ENCODE measurements at regions not wholly inside any gene's neighbourhood (a gene's known extent, or its start where the extent isn't known, plus 50 kb on each side); places are given as distances from the start of the nearest gene placed in this dataset.
A peak's percentile ranks its signal among the peaks of the same experiment; 100 is the strongest.
"Not testable (repeated sequence)": the region's sequence is repeated elsewhere in the genome, so short reads cannot be mapped to it uniquely, and the experiment has no call there.

DNA sequence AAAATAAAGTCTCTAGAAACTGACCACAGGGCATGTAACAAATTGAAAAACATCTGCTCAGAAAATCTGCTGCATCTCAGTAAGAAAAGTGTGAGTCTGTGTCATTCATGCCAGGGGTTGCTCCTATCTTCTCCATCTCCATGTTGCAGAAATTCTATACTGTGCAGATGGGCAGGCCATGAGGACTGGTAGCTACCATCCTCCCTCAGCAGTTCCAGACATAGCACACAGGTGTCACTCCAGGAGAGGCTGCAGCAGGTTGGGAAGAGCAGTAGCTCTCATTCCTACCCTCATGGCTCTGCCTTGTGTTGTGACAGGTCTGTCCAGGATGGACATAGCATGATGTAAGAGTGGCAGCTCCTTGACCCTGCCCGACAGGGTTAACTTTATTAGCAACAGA lies 173.4 kb downstream of the NDUFS4 start:
- no peak for DNase-seq (ENCODE audit: low read depth, low spot score)
- no peak overlapping the region for H3K4me3 ChIP-seq (ENCODE audit: low read depth, low read length)
- POLR2A ChIA-PET: no interaction called here
- TF ChIP-seq, protein P1, sequence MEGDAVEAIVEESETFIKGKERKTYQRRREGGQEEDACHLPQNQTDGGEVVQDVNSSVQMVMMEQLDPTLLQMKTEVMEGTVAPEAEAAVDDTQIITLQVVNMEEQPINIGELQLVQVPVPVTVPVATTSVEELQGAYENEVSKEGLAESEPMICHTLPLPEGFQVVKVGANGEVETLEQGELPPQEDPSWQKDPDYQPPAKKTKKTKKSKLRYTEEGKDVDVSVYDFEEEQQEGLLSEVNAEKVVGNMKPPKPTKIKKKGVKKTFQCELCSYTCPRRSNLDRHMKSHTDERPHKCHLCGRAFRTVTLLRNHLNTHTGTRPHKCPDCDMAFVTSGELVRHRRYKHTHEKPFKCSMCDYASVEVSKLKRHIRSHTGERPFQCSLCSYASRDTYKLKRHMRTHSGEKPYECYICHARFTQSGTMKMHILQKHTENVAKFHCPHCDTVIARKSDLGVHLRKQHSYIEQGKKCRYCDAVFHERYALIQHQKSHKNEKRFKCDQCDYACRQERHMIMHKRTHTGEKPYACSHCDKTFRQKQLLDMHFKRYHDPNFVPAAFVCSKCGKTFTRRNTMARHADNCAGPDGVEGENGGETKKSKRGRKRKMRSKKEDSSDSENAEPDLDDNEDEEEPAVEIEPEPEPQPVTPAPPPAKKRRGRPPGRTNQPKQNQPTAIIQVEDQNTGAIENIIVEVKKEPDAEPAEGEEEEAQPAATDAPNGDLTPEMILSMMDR (IDR thresholded peaks at IDR 0.05; ENCODE audit: insufficient read depth, low read length, missing control alignments): no peak
- CTCF ChIA-PET: no interaction called here

DNA sequence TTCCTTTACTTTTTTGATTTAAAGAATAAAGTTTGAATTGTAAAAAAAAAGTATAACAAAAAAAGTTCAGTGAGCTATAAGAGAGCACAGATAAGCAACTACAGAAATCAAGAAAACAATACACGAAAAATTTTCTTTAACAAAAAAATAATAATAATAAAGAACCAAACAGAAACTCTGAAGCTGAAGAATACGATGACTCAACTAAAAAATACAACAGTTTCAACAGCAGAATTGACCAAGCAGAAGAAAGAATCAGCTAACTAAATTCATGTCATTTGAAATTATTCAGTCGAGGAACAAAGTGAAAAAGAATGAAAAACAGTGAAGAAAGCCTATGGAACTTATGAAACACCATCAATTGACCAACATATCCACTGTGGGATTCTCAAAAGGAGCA lies 177.7 kb downstream of the NDUFS4 start:
- ChIA-PET CTCF (no interaction called here), POLR2A (no interaction called here)
- TF ChIP-seq, protein P1 (IDR thresholded peaks at IDR 0.05; ENCODE audit: insufficient read depth, low read length, missing control alignments): no peak
- DNase-seq (ENCODE audit: low read depth, low spot score): no peak
- H3K4me3 ChIP-seq (ENCODE audit: low read depth, low read length): no peak overlapping the region

DNA sequence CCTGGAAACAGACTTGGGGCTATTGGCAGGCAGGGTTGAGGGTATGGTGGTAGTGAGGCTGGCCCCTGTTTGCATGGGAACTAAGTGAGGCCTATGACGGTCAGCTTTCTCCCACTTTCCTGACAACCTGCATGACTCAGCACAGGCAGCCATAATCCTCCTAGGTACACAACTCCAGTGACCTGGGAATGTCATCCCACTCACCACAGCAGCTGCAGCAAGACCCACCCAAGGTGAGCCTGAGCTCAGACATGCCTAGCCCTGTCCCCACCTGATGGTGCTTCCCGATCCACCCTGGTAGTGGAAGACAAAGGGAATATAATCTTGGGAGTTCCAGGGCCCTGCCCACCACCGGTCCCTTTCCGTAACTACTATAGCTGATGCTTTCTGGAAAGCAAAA lies 178.7 kb downstream of the NDUFS4 start:
- ChIA-PET CTCF (no interaction called here), POLR2A (no interaction called here)
- H3K4me3 ChIP-seq (ENCODE audit: low read depth, low read length): no peak overlapping the region
- TF ChIP-seq, protein P1 (IDR thresholded peaks at IDR 0.05; ENCODE audit: insufficient read depth, low read length, missing control alignments): no peak
- no peak for DNase-seq (ENCODE audit: low read depth, low spot score)

DNA sequence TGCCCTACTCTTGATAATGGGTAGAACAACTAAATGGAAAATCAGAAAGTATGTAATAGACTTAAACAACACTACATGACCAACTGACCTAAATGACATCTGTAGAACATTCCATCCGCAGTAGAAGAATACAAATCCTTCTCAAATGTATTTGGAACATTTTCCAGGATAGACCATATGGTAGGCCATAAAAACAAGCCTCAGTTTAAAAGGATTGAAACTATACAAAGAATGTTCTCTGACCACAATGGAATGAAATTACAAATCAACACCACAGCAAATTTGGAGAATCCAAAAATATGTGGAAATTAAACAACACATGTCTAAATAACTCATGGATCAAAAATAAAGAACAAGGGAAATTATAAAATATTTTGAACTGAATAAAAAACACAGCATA lies 189.2 kb downstream of the NDUFS4 start:
- no peak overlapping the region for H3K4me3 ChIP-seq (ENCODE audit: low read depth, low read length)
- ChIA-PET POLR2A (no interaction called here), CTCF (interaction anchor here (1.0 kb wide), 1 partner anchor 13 kb away, joined by 3 read pairs; no protein-coding TSS in a partner anchor)
- TF ChIP-seq, protein P1 (IDR thresholded peaks at IDR 0.05; ENCODE audit: insufficient read depth, low read length, missing control alignments): no peak
- DNase-seq (ENCODE audit: low read depth, low spot score): peak; percentile 42

DNA sequence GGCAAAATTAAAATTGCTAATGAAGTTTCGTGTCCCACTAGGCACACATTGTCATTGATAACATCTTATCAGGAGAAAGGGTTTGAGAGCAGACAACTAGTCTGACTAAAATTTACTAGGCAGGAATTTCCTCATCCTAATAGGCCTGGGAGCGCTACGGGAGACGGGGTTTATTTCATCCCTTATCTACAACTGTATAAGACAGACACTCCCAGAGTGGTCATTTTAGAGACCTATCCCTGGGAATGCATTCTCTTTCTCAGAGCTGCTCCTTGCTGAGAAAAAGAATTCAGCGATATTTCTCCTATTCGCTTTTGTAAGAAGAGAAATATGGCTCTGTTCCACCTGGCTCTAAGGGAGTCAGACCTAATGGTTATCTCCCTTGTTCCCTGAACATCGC lies 191.8 kb downstream of the NDUFS4 start:
- DNase-seq (ENCODE audit: low read depth, low spot score); POLR2A ChIA-PET; CTCF ChIA-PET; H3K4me3 ChIP-seq (ENCODE audit: low read depth, low read length): not testable (repeated sequence)

DNA sequence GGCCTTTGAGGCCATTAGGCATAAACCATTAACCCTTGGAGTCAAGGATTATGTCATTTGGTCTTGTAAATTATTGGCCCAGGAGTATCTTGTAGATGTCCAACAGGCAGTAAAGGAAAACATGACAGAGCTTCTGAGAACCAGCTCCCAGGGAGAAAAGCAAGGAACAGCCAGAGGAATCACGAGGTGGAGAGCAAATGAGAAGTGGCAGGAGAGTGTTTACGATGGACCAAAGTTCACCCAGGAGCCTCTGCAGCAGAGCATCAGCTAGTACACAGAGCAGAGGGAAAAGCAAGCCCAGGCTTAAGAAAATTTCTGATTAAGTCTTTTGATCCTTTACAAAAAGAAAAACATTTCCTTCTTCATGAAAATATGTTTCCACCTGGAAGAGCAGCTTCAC lies 206.2 kb downstream of the NDUFS4 start:
- CTCF ChIA-PET: no interaction called here
- POLR2A ChIA-PET: no interaction called here
- TF ChIP-seq, protein P1 (IDR thresholded peaks at IDR 0.05; ENCODE audit: insufficient read depth, low read length, missing control alignments): no peak
- H3K4me3 ChIP-seq (ENCODE audit: low read depth, low read length): no peak overlapping the region
- no peak for DNase-seq (ENCODE audit: low read depth, low spot score)

DNA sequence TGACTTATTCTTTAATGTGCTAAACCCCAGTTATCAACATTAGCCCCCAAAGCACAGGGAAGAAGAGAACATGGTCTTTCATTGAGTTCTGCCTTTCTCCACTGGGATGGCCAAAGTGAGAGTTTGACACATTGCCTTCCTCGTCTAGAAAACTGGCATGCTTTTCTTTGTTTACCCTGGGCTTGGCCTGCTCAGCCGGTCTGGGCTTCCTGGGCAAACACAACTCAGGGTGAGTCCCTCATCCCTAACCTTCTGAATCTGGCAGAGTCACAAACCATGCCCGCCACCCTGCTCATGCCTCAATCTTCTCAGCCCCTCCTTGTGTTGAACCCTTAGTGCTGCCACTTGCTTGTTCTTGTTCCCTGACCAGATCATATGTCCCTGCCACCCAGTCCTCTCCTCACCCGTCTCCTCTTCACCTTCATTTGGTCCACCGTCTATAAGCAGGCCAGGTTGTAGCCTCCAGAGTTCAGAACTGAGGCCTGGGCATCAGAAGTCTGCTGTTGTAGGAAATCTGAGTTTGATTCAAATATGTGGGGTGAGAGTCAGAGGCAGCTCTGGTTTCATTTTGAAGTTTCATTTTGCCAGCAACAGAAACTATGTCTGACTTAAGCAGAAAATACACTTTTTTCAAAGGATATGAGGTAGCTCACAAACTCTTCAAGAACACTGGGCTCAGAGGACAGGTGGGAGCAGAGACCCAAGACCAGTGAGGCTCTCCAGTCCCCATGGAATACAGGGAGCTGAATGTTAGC lies 217.6 kb downstream of the NDUFS4 start:
- TF ChIP-seq, protein P1 (IDR thresholded peaks at IDR 0.05; ENCODE audit: insufficient read depth, low read length, missing control alignments): no peak
- DNase-seq (ENCODE audit: low read depth, low spot score): no peak
- H3K4me3 ChIP-seq (ENCODE audit: low read depth, low read length): no peak overlapping the region
- POLR2A ChIA-PET: no interaction called here
- CTCF ChIA-PET: interaction anchor here (1.5 kb wide), 1 partner anchor 18 kb away, joined by 4 read pairs; no protein-coding TSS in a partner anchor

All from AG04449 (cell line).